Breast epithelium (tissue), 4 donors: ENCODE measurements at regions not wholly inside any gene's neighbourhood (a gene's known extent, or its start where the extent isn't known, plus 50 kb on each side); places are given as distances from the start of the nearest gene placed in this dataset.
"Not testable (repeated sequence)": the region's sequence is repeated elsewhere in the genome, so short reads cannot be mapped to it uniquely, and the experiment has no call there.

Experiments used
- DNase-seq, 2 donors: peaks; one replicate each; pipeline ENCODE4 v3.0.0-alpha.2; 2019; ENCODE audit warnings: low spot score in 2 of 2
- H3K27ac ChIP-seq, 2 donors: fragments of 200-600 bp; sonication (generic) in 1 of 2; one replicate each; pipeline ENCODE4 v1.5.1; 2016 to 2019; ENCODE audit warnings: mild to moderate bottlenecking in 1 of 2
- H3K27me3 ChIP-seq, 2 donors: fragments of 200-600 bp; sonication (generic) in 1 of 2; one replicate each; pipeline versions ENCODE4 v1.5.1 to v1.6.0; 2017 to 2019; ENCODE audit warnings: control low read depth in 1 of 2, mild to moderate bottlenecking in 1 of 2
- H3K36me3 ChIP-seq: fragments of 200-600 bp; one replicate; pipeline ENCODE4 v1.5.1; 2019
- H3K4me1 ChIP-seq, 2 donors: fragments of 200-600 bp; sonication (generic); one replicate each; pipeline ENCODE4 v1.5.1; 2016 to 2019; ENCODE audit warnings: control low read depth in 1 of 2
- H3K4me3 ChIP-seq, 3 donors: fragments of 200-600 bp; sonication (generic); 1 replicate in 2 of 3; 2 replicates in 1 of 3; pipeline ENCODE4 v1.5.1; 2016 to 2019; ENCODE audit warnings: mild to moderate bottlenecking in 3 of 3, moderate library complexity in 2 of 3
- H3K9me3 ChIP-seq, 2 donors: fragments of 200-600 bp; sonication (generic) in 1 of 2; one replicate each; pipeline ENCODE4 v1.5.1; 2016 to 2019; ENCODE audit warnings: control low read depth in 1 of 2
- CTCF ChIP-seq, 3 donors: fragments of 450-650 bp; IDR thresholded peaks; one replicate each; pipeline ENCODE4 v1.5.1; 2016 to 2017; ENCODE audit warnings: antibody characterized with exemption in 3 of 3, mild to moderate bottlenecking in 3 of 3, moderate library complexity in 3 of 3
- POLR2A ChIP-seq: fragments of 450-650 bp; IDR thresholded peaks from one replicate; pipeline ENCODE4 v1.6.1; 2016; ENCODE audit warnings: antibody characterized with exemption, mild to moderate bottlenecking, moderate library complexity
- POLR2AphosphoS5 ChIP-seq, 3 donors: sonication (generic); formaldehyde crosslinking; IDR thresholded peaks; one replicate each; pipeline ENCODE4 v1.6.1; 2017; ENCODE audit warnings: antibody characterized with exemption in 3 of 3
- intact Hi-C: fragments of 100-400 bp; cut with DNase I; formaldehyde crosslinking; loops from one replicate; pipeline ENCODE4 v1.15.1; 2023; ENCODE audit warnings: low total_unique reads

- Histone ChIP-seq H3K4me3 (no peak overlapping the region), H3K4me1 (no peaks in the 10 kb centered on the region), H3K27ac (no peak overlapping the region), H3K9me3 (no peaks in the 10 kb centered on the region), H3K27me3 (no peaks in the 10 kb centered on the region), H3K36me3 (no peaks in the 10 kb centered on the region)
- DNase-seq: no peak
- intact Hi-C loops: no loop called here
- TF ChIP-seq CTCF (IDR thresholded peaks at IDR 0.05) (no peak), POLR2AphosphoS5 (IDR thresholded peaks at IDR 0.05) (no peak), POLR2A (no peak)
These were observed 375.4 kb downstream of the KCNRG start for GRCh38 chr13:50390503-50391248.

- TF ChIP-seq POLR2A (no peak), CTCF (IDR thresholded peaks at IDR 0.05) (no peak), POLR2AphosphoS5 (IDR thresholded peaks at IDR 0.05) (no peak)
- Histone ChIP-seq H3K27ac (no peak overlapping the region), H3K4me3 (no peak overlapping the region), H3K27me3 (no peaks in the 10 kb centered on the region), H3K4me1 (no peaks in the 10 kb centered on the region), H3K36me3 (no peaks in the 10 kb centered on the region), H3K9me3 (no peaks in the 10 kb centered on the region)
- DNase-seq: no peak
- intact Hi-C loops: no loop called here
These were observed 377.7 kb downstream of the KCNRG start for GRCh38 chr13:50392977-50393376.

GRCh38 chr13:50393628-50394027 is 378.4 kb downstream of the KCNRG start:
- no peaks in the 10 kb centered on the region for H3K27me3 ChIP-seq
- no peaks in the 10 kb centered on the region for H3K9me3 ChIP-seq
- no peak for TF ChIP-seq CTCF (IDR thresholded peaks at IDR 0.05)
- no peak for TF ChIP-seq POLR2AphosphoS5 (IDR thresholded peaks at IDR 0.05)
- no peak for TF ChIP-seq POLR2A
- no peaks in the 10 kb centered on the region for H3K4me1 ChIP-seq
- no peaks in the 10 kb centered on the region for H3K36me3 ChIP-seq
- no peak overlapping the region for H3K27ac ChIP-seq
- DNase-seq: no peak
- H3K4me3 ChIP-seq: no peak overlapping the region
- intact Hi-C loops: no loop called here

GRCh38 chr13:50396001-50396400 is 380.8 kb downstream of the KCNRG start:
- Histone ChIP-seq H3K4me1 (no peaks in the 10 kb centered on the region), H3K27me3 (no peaks in the 10 kb centered on the region), H3K27ac (no peak overlapping the region), H3K4me3 (no peak overlapping the region), H3K36me3 (no peaks in the 10 kb centered on the region), H3K9me3 (no peaks in the 10 kb centered on the region)
- DNase-seq: no peak
- TF ChIP-seq POLR2A (no peak), POLR2AphosphoS5 (IDR thresholded peaks at IDR 0.05) (no peak), CTCF (IDR thresholded peaks at IDR 0.05) (no peak)
- intact Hi-C loops: no loop called here

- H3K36me3 ChIP-seq, H3K4me3 ChIP-seq, DNase-seq, H3K27me3 ChIP-seq, H3K27ac ChIP-seq, H3K9me3 ChIP-seq, H3K4me1 ChIP-seq, intact Hi-C loops: not testable (repeated sequence)
These were observed 381.4 kb downstream of the KCNRG start for GRCh38 chr13:50396618-50397017.
